ENCODE measurements at regions not wholly inside any gene's neighbourhood (a gene's known extent, or its start where the extent isn't known, plus 50 kb on each side); places are given as distances from the start of the nearest gene placed in this dataset.

- FAIRE-seq = no peak
These were observed 451.3 kb upstream of the FAM98A start for GRCh38 chr2:34050413-34050812.

GRCh38 chr2:34045101-34045655, 446.1 kb upstream of the FAM98A start:
- Histone ChIP-seq H3K9me3 (ENCODE audit: control insufficient read depth in 2 of 3, insufficient read depth in 1 of 3, low read length in 3 of 3) (no peaks in the 10 kb centered on the region), H3K4me1 (ENCODE audit: control insufficient read depth in 2 of 3, insufficient read depth in 2 of 3, low read depth in 1 of 3, low read length in 3 of 3) (no peaks in the 10 kb centered on the region), H3K36me3 (ENCODE audit: control insufficient read depth in 2 of 3, insufficient read depth in 3 of 3, low read length in 3 of 3) (no peaks in the 10 kb centered on the region), H3K9ac (ENCODE audit: low read length in 3 of 3) (no peak overlapping the region), H3K27ac (ENCODE audit: low read depth in 2 of 2, low read length in 2 of 2) (no peak overlapping the region), H3K27me3 (ENCODE audit: control insufficient read depth, insufficient read depth, low read length) (no peaks in the 10 kb centered on the region), H3K4me3 (ENCODE audit: low read length in 3 of 3) (no peak overlapping the region)
- FAIRE-seq (no peak), DNase-seq (no peak)
- no peak for TF ChIP-seq CTCF (IDR thresholded peaks at IDR 0.05; ENCODE audit: borderline replicate concordance, extremely low read depth, insufficient read depth)
- intact Hi-C loops (cut with DNase I) = no loop called here

More at GRCh38 chr2:34050413-34050812, 451.3 kb upstream of the FAM98A start:
- Histone ChIP-seq H3K27ac (ENCODE audit: low read depth in 2 of 2, low read length in 2 of 2) (no peak overlapping the region), H3K9ac (ENCODE audit: low read length in 3 of 3) (no peak overlapping the region), H3K4me3 (ENCODE audit: low read length in 3 of 3) (no peak overlapping the region), H3K36me3 (ENCODE audit: control insufficient read depth in 2 of 3, insufficient read depth in 3 of 3, low read length in 3 of 3) (no peaks in the 10 kb centered on the region), H3K9me3 (ENCODE audit: control insufficient read depth in 2 of 3, insufficient read depth in 1 of 3, low read length in 3 of 3) (no peaks in the 10 kb centered on the region), H3K27me3 (ENCODE audit: control insufficient read depth, insufficient read depth, low read length) (no peaks in the 10 kb centered on the region), H3K4me1 (ENCODE audit: control insufficient read depth in 2 of 3, insufficient read depth in 2 of 3, low read depth in 1 of 3, low read length in 3 of 3) (no peaks in the 10 kb centered on the region)
- DNase-seq = no peak
- no peak for TF ChIP-seq CTCF (IDR thresholded peaks at IDR 0.05; ENCODE audit: borderline replicate concordance, extremely low read depth, insufficient read depth)
- intact Hi-C loops (cut with DNase I) = no loop called here

GRCh38 chr2:34037886-34038285, 438.8 kb upstream of the FAM98A start:
- intact Hi-C loops (cut with DNase I) = no loop called here
- Histone ChIP-seq H3K27ac (ENCODE audit: low read depth in 2 of 2, low read length in 2 of 2) (no peak overlapping the region), H3K36me3 (ENCODE audit: control insufficient read depth in 2 of 3, insufficient read depth in 3 of 3, low read length in 3 of 3) (no peaks in the 10 kb centered on the region), H3K4me1 (ENCODE audit: control insufficient read depth in 2 of 3, insufficient read depth in 2 of 3, low read depth in 1 of 3, low read length in 3 of 3) (no peaks in the 10 kb centered on the region), H3K4me3 (ENCODE audit: low read length in 3 of 3) (no peak overlapping the region), H3K27me3 (ENCODE audit: control insufficient read depth, insufficient read depth, low read length) (no peaks in the 10 kb centered on the region), H3K9ac (ENCODE audit: low read length in 3 of 3) (no peak overlapping the region), H3K9me3 (ENCODE audit: control insufficient read depth in 2 of 3, insufficient read depth in 1 of 3, low read length in 3 of 3) (no peaks in the 10 kb centered on the region)
- FAIRE-seq = no peak
- no peak for TF ChIP-seq CTCF (IDR thresholded peaks at IDR 0.05; ENCODE audit: borderline replicate concordance, extremely low read depth, insufficient read depth)
- DNase-seq = no peak

DNA sequence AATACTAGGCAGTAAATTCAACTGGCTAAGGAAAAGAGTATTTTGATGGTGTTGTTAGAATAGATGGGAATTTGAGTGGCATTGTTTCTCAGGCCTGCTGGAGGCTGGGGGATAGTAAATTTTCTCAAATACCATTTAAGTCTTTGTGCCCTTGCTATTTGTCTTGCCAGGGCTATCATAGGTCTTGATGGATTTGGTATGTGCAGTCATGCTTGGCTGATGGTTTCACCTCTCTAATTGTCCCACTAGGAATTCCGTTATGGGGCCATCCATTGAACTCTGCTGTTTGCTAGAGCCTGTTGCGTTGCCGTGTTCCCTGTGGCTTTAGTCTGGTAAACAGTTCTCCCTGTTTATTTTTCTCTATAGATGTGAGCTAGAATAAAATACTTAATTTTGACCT, 438.1 kb upstream of the FAM98A start:
- H3K36me3 ChIP-seq (ENCODE audit: control insufficient read depth in 2 of 3, insufficient read depth in 3 of 3, low read length in 3 of 3) = no peaks in the 10 kb centered on the region
- intact Hi-C loops (cut with DNase I) = no loop called here
- H3K4me3 ChIP-seq (ENCODE audit: low read length in 3 of 3) = no peak overlapping the region
- TF ChIP-seq CTCF (IDR thresholded peaks at IDR 0.05; ENCODE audit: borderline replicate concordance, extremely low read depth, insufficient read depth) = no peak
- no peak overlapping the region for H3K9ac ChIP-seq (ENCODE audit: low read length in 3 of 3)
- no peak overlapping the region for H3K27ac ChIP-seq (ENCODE audit: low read depth in 2 of 2, low read length in 2 of 2)
- H3K9me3 ChIP-seq (ENCODE audit: control insufficient read depth in 2 of 3, insufficient read depth in 1 of 3, low read length in 3 of 3) = no peaks in the 10 kb centered on the region
- no peaks in the 10 kb centered on the region for H3K27me3 ChIP-seq (ENCODE audit: control insufficient read depth, insufficient read depth, low read length)
- DNase-seq (no peak), FAIRE-seq (no peak)
- no peaks in the 10 kb centered on the region for H3K4me1 ChIP-seq (ENCODE audit: control insufficient read depth in 2 of 3, insufficient read depth in 2 of 3, low read depth in 1 of 3, low read length in 3 of 3)

Data from kidney (tissue), 13 donors.